Body of pancreas (tissue), 4 donors: ENCODE measurements at regions not wholly inside any gene's neighbourhood (a gene's known extent, or its start where the extent isn't known, plus 50 kb on each side); places are given as distances from the start of the nearest gene placed in this dataset.
"Not testable (repeated sequence)": the region's sequence is repeated elsewhere in the genome, so short reads cannot be mapped to it uniquely, and the experiment has no call there.

Experiments used
- ATAC-seq: fragments of 150-250 bp; one replicate; pipeline ENCODE4 v1.9.1; 2016
- DNase-seq, 4 donors: peaks; one replicate each; pipeline ENCODE4 v3.0.0-alpha.2; 2019
- H3K27ac ChIP-seq, 4 donors: fragments of 200-600 bp; sonication (generic); 1 replicate in 3 of 4; 2 replicates in 1 of 4; pipeline versions ENCODE4 v1.5.1 to v1.6.1; 2016 to 2019; ENCODE audit warnings: mild to moderate bottlenecking in 1 of 4, mixed read lengths in 1 of 4, moderate library complexity in 1 of 4
- H3K27me3 ChIP-seq, 2 donors: fragments of 200-600 bp; sonication (generic); one replicate each; pipeline ENCODE4 v1.6.0; 2016; ENCODE audit warnings: mild to moderate bottlenecking in 1 of 2
- H3K36me3 ChIP-seq, 2 donors: fragments of 200-600 bp; sonication (generic); replicated peaks in 1 of 2; 2 replicates each; pipeline ENCODE4 v1.5.1; 2016; ENCODE audit warnings: low read depth in 2 of 2; ENCODE audit not compliant: insufficient read depth in 1 of 2
- H3K4me1 ChIP-seq: fragments of 200-600 bp; sonication (generic); one replicate; pipeline ENCODE4 v1.6.0; 2016
- H3K4me3 ChIP-seq, 2 donors: fragments of 200-600 bp; sonication (generic); 1 replicate in 1 of 2; 2 replicates in 1 of 2; pipeline ENCODE4 v1.5.1; 2016 to 2019
- H3K9me3 ChIP-seq, 3 donors: fragments of 200-600 bp; sonication (generic); 1 replicate in 2 of 3; 2 replicates in 1 of 3; pipeline ENCODE4 v1.5.1; 2016
- CTCF ChIP-seq, 7 experiments: fragments of 450-650 bp in 4 of 7; fragments of 200-600 bp in 3 of 7; sonication (generic) in 3 of 7; IDR thresholded peaks; one replicate each; pipeline ENCODE4 v1.5.1; 2016 to 2019; ENCODE audit warnings: antibody characterized with exemption in 7 of 7
- WGBS, 2 donors: methylation state at CpG; one replicate each; pipeline ENCODE4 v1.1.5; 2017; 5-methylcytosine and 5-hydroxymethylcytosine counted together
- intact Hi-C: fragments of 100-400 bp; cut with DNase I; formaldehyde crosslinking; loops from one replicate; pipeline ENCODE4 v1.15.1; 2023

DNA sequence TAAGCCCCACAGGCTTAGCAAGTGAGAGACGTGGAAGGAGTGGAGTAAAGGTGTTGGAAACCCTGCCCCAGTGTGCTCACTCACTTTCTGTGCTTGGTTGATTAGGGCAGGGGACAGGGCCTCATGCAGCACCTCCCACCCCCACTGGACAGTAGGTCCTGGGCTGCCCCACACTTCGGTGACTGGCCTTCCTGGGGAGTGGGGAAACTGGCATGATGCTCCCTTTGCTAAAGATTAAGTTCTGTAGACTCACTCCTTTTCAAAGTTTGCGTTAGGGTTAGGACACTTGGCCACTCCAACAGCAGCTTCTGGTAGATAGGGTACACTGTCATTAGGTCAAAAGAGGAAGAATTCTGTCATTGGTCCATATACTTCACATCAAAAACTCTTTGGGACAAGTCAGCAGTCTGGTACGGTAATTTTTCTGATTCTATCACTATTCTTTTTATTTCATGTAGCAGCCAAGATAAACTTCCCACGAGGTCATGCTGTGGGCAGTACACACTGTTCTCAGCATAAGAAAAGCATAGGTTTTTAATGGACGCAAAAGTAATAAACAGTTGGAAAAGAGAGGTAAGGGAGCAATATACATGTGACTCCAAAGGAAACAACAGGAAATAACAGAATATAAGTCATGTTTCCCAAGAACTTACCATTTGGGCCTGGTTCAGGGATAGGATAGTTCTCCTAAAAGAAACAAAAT lies 106.6 kb upstream of the TERB2 start:
- H3K36me3 ChIP-seq, H3K9me3 ChIP-seq, H3K27ac ChIP-seq, H3K4me3 ChIP-seq, ATAC-seq, H3K27me3 ChIP-seq: not testable (repeated sequence)
- H3K4me1 ChIP-seq = peaks cover 15% of the 10 kb centered on the region
- intact Hi-C loops = loop anchor here (10.0 kb wide), 1 partner anchor 175 kb away; the partner anchor contains the start of gene SORD
- DNase-seq = peak in 1 of 4 donors; percentile 19
- 47 to 59% methylated on average over 6 of the region's 6 CpGs for WGBS, 2 donors

DNA sequence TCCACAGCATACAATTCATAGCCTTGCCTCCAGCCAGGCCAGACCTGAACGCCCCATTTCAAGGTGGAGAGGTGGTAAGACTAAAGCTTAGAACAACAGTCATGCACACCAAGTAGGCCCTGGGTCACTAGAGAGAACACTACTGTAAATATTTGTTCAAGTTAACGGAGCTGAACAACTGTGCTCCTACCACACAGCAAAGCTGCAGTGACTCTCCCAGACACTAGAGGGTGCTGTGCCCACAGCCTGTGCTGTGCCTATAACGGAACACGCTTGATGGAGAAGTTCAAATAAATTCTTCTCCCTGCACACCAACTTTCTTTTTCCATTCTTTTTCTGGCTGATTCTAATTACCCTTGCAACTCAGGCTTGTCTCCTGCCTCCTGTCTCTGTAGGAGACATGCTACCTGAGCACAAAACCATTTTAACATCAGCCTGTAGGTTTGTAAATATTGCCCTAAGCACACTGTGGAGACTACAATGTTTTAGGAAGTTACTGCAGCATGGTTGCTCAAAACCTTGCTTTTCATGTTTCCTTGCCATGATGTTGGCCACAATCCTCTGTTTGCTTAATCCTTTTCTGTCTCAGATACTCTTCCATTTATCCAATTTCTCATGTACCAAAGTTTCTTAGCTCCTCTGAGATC lies 103.1 kb upstream of the TERB2 start:
- H3K27ac ChIP-seq, H3K27me3 ChIP-seq, H3K4me3 ChIP-seq, H3K36me3 ChIP-seq, H3K9me3 ChIP-seq: not testable (repeated sequence)
- peaks cover 15% of the 10 kb centered on the region for H3K4me1 ChIP-seq
- WGBS, 2 donors = 17 to 25% methylated on average over 4 of the region's 4 CpGs
- DNase-seq (peak; percentile 56 to 80 (median 74)), ATAC-seq (peak; percentile 91)
- intact Hi-C loops = loop anchor here (10.0 kb wide), 1 partner anchor 171 kb away; the partner anchor contains the start of gene SORD
- TF ChIP-seq CTCF (IDR thresholded peaks at IDR 0.05) = peak; percentile 32 to 89 (median 77)

DNA sequence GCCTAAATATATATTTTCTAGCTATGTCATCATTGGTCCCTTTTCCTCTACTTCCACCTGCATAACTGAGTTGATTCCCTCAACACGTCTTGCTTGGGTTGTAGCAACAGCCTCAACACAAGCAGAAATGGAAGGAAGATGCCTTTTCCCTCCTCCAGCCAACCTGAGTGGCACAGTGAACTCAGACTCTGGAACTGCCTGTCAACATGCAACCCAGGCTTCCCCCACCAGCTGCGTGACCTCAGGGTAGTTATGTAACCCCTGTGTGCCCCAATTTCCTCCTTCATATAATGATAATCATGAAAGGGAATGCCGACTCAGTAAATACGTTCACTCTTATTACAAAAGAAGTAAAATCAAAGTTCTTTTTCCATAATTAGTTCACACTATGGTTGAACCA lies 101.8 kb upstream of the TERB2 start:
- not testable (repeated sequence) for H3K4me3 ChIP-seq, H3K27me3 ChIP-seq, H3K27ac ChIP-seq, DNase-seq, H3K36me3 ChIP-seq, H3K9me3 ChIP-seq, ATAC-seq
- WGBS, 2 donors = 59 to 60% methylated on average over 1 to 4 of the region's 4 CpGs
- intact Hi-C loops = loop anchor here (10.0 kb wide), 1 partner anchor 170 kb away; the partner anchor contains the start of gene SORD
- H3K4me1 ChIP-seq = peaks cover 13% of the 10 kb centered on the region

DNA sequence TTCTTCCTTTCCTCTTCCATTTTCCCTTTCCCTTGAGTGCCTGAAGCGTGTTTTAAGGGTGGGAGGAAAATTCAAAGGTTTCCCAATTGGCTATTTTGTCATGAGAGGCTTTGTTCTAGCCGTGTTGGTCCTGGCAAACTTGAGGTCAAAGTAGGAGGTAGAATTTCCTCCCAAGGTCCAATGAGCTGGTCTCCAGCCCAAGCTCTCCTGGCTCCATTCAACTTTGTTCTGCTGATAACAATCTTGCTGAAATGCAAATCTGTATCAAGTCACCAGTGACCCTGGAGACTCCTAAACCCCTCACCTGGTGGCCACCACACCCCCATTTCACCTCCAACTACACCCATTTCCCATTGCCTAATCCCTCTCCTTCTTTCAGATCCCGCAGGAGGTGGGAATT lies 100.2 kb upstream of the TERB2 start:
- H3K36me3 ChIP-seq, H3K27ac ChIP-seq, DNase-seq, H3K27me3 ChIP-seq, H3K9me3 ChIP-seq, H3K4me3 ChIP-seq, H3K4me1 ChIP-seq, ATAC-seq: not testable (repeated sequence)
- intact Hi-C loops = loop anchor here (10.0 kb wide), 1 partner anchor 169 kb away; the partner anchor contains the start of gene SORD
- WGBS, 2 donors = 78 to 83% methylated on average over 3 of the region's 3 CpGs

DNA sequence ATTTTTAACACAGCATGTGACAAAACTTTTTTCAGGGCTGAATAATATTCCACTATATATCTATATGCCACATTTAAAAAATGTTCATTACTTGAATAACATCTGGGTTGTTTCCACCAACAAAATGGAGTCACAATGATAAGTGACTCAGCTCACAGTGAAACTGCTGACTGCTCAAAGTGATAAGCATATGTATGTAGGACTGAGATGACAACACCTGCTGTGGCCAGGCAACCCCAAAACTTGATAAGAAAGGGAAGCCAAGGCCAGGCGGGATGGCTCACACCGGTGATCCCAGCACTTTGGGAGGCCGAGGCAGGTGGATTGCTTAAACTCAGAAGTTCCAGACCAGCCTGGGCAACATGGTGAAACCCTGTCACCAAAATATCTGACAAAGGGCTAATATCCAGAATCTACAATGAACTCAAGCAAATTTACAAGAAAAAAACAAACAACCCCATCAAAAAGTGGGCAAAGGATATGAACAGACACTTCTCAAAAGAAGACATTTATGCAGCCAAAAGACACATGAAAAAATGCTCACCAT lies 99.2 kb upstream of the TERB2 start:
- not testable (repeated sequence) for H3K9me3 ChIP-seq, H3K4me1 ChIP-seq, H3K27me3 ChIP-seq, DNase-seq, H3K4me3 ChIP-seq, H3K36me3 ChIP-seq, H3K27ac ChIP-seq, ATAC-seq
- intact Hi-C loops = loop anchor here (10.0 kb wide), 1 partner anchor 168 kb away; the partner anchor contains the start of gene SORD
- 84 to 100% methylated on average over 3 of the region's 3 CpGs for WGBS, 2 donors

- H3K4me1 ChIP-seq, H3K36me3 ChIP-seq, ATAC-seq, H3K27ac ChIP-seq, H3K27me3 ChIP-seq, H3K4me3 ChIP-seq, DNase-seq, H3K9me3 ChIP-seq: not testable (repeated sequence)
- intact Hi-C loops = loop anchor here (10.0 kb wide), 1 partner anchor 166 kb away; the partner anchor contains the start of gene SORD
- WGBS, 2 donors = 85 to 91% methylated on average over 2 of the region's 2 CpGs
Observed at GRCh38 chr15:44859088-44859487, 97.4 kb upstream of the TERB2 start.

- intact Hi-C loops, H3K4me3 ChIP-seq, H3K4me1 ChIP-seq, H3K27me3 ChIP-seq, H3K27ac ChIP-seq, ATAC-seq, H3K9me3 ChIP-seq, H3K36me3 ChIP-seq, DNase-seq: not testable (repeated sequence)
- WGBS, 2 donors = 89 to 96% methylated on average over 2 of the region's 2 CpGs
Observed at GRCh38 chr15:44860168-44860567, 96.3 kb upstream of the TERB2 start.
